ENCODE measurements at regions not wholly inside any gene's neighbourhood (a gene's known extent, or its start where the extent isn't known, plus 50 kb on each side); places are given as distances from the start of the nearest gene placed in this dataset.
"Not testable (repeated sequence)": the region's sequence is repeated elsewhere in the genome, so short reads cannot be mapped to it uniquely, and the experiment has no call there.

GRCh38 chr13:81184556-81185265 lies 843.8 kb upstream of the SPRY2 start:
- no peak for DNase-seq

- DNase-seq: no peak
Observed at GRCh38 chr13:81172603-81173002, 831.7 kb upstream of the SPRY2 start.

- peak; percentile 4 for DNase-seq
Observed at GRCh38 chr13:81171065-81171647, 830.2 kb upstream of the SPRY2 start.

- not testable (repeated sequence) for DNase-seq
Observed at GRCh38 chr13:81163823-81164222, 822.9 kb upstream of the SPRY2 start.

- no peak for DNase-seq
Observed at GRCh38 chr13:81153478-81153877, 812.6 kb upstream of the SPRY2 start.

- DNase-seq: no peak
Observed at GRCh38 chr13:81148822-81149221, 807.9 kb upstream of the SPRY2 start.

- not testable (repeated sequence) for DNase-seq
Observed at GRCh38 chr13:81146576-81146975, 805.6 kb upstream of the SPRY2 start.

- DNase-seq: no peak
Observed at GRCh38 chr13:81142306-81142999, 801.5 kb upstream of the SPRY2 start.

- no peak for DNase-seq
Observed at GRCh38 chr13:81140675-81141074, 799.7 kb upstream of the SPRY2 start.

- no peak for DNase-seq
Observed at GRCh38 chr13:81139987-81140386, 799.1 kb upstream of the SPRY2 start.

GRCh38 chr13:81138353-81138980 lies 797.5 kb upstream of the SPRY2 start:
- DNase-seq: no peak

- no peak for DNase-seq
Observed at GRCh38 chr13:81133066-81133465, 792.1 kb upstream of the SPRY2 start.

- no peak for DNase-seq
Observed at GRCh38 chr13:81117416-81117815, 776.5 kb upstream of the SPRY2 start.

- no peak for DNase-seq
Observed at GRCh38 chr13:81116461-81117282, 775.7 kb upstream of the SPRY2 start.

GRCh38 chr13:81109026-81109425 lies 768.1 kb upstream of the SPRY2 start:
- no peak for DNase-seq

GRCh38 chr13:81106348-81106747 lies 765.4 kb upstream of the SPRY2 start:
- no peak for DNase-seq

GRCh38 chr13:81104035-81104715 lies 763.2 kb upstream of the SPRY2 start:
- DNase-seq: no peak

GRCh38 chr13:81102066-81102465 lies 761.1 kb upstream of the SPRY2 start:
- not testable (repeated sequence) for DNase-seq

- DNase-seq: no peak
Observed at GRCh38 chr13:81089371-81090157, 748.6 kb upstream of the SPRY2 start.

GRCh38 chr13:81080911-81081454 lies 740.1 kb upstream of the SPRY2 start:
- DNase-seq: no peak

- DNase-seq: no peak
Observed at GRCh38 chr13:81078048-81078447, 737.1 kb upstream of the SPRY2 start.
